Mesenteric fat pad (tissue), 1 donor: ENCODE measurements at regions not wholly inside any gene's neighbourhood (a gene's known extent, or its start where the extent isn't known, plus 50 kb on each side); places are given as distances from the start of the nearest gene placed in this dataset.

Source experiments
- DNase-seq: peaks from one replicate; pipeline ENCODE4 v3.0.0-alpha.2; 2020; ENCODE audit warnings: low spot score
- donor health status: DM: yes; HTN: yes; CAD: no.

DNA sequence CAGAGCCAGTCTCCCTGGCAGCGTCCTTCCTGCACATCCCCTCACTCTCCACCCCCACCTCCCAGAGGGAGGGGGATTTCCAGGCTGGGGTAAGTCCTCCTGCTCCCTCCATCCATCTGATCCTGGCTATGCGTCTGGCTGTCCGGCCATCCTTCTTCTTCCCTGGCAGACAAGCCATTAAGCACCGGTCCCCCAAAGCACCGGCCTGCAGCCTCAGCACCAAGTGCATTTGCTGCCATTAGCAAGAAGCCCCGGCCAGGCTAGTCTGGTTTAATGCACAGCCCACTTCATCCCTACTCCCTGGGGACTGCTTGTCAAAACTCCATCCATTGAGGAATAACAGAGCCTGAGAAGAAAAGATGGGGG is 208.7 kb upstream of the IER5L start:
- DNase-seq = no peak

DNA sequence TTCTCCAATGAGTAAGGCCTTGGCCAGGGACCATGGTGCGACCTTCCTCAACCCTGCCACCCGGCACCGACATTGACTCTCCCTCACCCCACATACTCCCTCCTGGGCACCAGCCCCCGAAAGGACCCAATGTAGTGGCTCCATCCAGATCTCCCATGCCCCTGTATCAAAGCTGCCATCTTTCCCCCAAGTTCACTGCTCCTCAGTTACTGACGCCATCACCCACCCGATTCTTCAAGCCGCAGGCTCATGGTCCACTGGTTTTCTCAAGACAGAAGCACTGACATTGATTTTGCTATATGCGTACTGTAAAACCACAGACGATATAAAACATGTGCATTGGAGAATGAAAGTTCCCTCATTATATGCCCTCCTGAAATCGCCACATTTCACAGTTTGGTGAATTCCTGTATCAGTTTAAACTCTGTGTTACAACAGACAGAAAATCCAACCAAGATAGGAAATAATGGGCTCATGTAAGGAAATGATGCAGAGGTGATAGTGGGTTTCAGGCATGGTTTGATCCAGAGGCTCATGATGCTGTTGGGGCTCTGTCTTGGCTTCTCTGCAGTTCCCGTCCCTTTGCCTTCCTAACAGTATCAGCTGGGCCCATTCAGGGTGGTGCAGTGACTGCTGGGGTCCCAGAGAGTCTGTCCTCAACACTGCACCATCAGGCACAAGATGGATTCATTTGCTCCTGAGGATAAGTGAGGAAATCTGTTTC is 207.3 kb upstream of the IER5L start:
- DNase-seq = no peak

- no peak for DNase-seq
Observed at GRCh38 chr9:129384491-129385210, 206.6 kb upstream of the IER5L start.

- DNase-seq = peak; percentile 94
Observed at GRCh38 chr9:129383561-129384490, 205.8 kb upstream of the IER5L start.

GRCh38 chr9:129383019-129383560 is 205.0 kb upstream of the IER5L start:
- DNase-seq = no peak

DNA sequence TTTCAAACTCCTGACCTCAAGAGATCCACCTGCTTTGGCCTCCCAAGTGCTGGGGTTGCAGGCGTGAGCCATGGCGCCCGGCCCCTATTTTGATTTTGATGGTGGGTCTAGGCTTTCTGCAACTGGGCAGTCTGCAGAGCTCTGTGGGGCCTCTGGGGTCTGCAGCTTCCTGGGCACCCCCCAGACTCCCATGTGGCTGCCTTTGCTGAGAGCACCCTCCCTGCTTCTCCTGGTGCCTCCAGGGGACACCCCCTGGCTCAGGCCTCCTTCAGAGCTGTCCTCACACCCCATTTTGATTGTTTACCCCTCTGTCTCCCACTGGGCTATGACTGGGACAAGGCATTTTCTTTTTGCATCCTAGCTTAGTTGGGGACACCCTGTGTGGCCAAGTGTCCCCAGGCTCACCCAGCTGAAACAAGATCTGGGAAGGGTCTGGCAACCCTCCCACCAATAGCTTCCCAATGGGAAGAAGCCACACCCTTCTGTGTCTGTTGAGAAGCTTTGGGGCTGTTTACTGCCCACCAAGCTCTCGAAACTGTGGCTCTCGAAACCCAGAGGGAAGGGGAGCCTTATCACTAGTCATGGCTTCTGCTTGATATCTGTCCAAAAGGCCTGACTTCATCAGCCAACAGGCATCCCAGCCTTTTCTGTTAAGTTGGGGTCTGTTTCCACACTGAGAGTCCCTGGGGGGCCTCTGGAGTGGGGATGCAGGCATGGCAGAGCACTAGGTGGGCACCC is 204.4 kb upstream of the IER5L start:
- no peak for DNase-seq

GRCh38 chr9:129381481-129381957 is 203.5 kb upstream of the IER5L start:
- no peak for DNase-seq

GRCh38 chr9:129380961-129381401 is 202.9 kb upstream of the IER5L start:
- DNase-seq = no peak

DNA sequence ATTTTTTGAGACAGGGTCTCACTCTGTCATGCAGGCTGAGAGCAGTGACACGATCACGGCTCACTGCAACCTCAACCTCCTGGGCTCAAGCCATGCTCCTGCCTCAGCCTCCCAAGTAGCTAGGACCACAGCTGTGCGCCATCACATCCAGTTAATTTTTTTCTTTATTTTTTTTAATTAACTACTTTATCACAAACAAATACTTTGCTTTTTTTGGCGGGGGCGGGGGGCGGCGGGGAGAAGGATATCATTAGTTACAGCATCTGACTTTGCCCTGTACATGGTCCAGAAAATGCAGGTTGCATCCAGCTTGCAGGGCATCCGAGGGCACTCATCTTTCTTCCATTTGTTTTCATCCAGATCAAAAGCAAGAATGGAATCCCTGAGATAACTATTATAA is 201.8 kb upstream of the IER5L start:
- DNase-seq = no peak

GRCh38 chr9:129379181-129379836 is 201.2 kb upstream of the IER5L start:
- no peak for DNase-seq

DNA sequence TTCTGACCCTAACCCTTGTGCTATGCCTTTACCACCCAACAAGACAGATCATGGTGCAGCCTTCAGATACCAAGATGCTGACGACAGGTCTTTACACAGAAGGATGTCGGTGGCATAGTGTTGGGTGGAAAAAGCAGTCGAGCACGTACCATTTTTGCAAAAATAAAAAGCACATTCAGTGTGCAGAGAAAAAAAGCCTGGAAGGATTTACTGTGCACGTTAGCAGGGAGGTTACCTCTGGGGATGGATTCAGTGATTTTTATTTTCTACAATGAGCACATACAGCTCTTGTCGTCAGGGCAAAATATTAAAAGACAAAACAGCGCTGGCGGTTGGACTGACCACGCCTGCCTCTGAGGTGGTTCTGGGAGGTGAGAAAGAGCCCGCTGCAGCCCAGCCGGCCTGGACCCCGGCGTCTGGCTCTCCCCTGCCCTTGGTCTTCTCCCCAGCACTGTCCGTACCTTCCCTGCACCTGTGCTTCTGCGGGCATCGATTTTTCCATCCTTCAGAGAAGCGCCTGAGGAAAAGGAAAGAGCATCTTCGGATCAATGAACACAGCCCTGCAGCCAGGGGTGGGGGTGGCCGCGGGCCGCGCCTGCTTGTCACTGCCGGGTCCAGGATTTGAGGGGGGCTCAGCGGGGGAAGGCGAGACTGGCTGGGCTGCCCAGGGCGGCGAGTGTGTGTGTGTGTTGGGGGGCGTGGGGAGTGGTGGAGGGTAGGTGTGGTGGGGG is 200.0 kb upstream of the IER5L start:
- no peak for DNase-seq

DNA sequence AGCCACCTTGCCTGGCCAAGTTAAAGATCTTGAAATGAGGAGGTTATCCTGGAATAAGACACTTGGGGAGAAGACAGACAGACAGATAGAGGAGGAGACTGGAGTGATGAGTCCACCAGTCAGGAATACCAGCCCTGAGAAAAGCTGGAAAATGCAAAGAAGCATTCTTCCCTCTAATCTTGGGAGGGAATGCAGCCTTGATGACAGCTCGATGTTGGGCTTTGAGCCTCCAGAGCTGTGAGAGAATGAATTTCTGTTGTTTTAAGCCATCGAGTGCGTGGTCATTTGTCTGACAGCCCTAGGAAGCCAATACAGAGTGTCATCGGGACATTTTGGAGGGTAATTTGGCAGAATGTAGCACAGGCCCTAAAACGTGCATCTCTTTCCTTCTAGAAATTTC is 199.1 kb upstream of the IER5L start:
- no peak for DNase-seq

DNA sequence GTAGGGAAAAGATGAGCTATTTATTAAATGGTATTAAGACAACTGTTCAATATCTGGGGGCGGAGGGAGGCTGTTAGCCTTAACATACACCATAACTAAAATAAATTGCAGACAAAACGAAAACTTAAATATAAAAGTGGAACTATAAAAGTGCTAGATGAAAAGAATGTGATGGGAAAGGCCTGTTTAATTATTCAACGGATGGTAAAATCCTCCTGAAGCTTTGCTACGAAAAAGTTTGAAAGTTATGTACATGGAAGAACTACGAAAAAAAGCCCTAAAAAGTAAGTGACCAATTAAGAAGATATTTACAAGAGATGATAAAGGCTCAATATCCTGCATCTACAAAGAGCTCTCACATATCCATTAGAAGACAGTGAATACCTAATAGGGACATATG is 197.8 kb upstream of the IER5L start:
- DNase-seq = no peak

DNA sequence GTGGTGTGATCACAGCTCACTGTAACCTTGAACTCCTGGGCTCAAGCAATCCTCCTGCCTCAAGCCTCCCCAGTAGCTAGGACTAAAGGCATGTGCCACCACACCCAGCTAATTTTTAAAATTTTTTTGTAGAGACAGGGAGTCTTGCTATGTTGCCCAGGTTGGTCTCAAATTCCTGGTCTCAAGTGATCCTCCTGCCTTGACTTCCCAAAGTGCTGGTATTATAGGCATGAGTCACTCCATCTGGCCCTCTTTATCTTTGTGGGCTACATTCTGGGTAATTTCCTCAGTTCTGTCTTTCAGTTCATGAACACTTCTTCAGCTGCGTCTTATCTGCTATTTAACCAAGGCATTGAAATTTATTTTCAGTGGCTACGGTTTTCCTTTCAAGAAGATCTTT is 196.6 kb upstream of the IER5L start:
- no peak for DNase-seq

DNA sequence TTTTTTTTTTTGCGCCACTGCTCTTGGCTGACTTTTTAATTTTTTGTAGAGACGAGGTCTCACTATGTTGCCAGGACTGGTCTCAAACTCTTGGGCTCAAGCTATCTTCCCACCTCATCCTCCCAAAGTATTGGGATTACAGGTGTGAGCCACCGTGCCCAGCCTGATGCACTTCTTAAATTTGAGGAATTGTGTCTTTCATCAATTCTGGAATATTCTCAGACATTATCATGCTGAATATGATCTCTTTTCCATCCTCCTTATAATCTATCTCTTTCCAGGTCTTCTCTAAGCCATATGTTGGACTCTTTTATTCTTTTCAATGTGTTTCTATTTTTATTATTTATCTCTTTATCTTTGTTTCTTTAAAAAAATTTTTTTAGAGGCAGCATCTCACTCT is 196.2 kb upstream of the IER5L start:
- DNase-seq = no peak

GRCh38 chr9:129373361-129373760 is 195.3 kb upstream of the IER5L start:
- DNase-seq = no peak

DNA sequence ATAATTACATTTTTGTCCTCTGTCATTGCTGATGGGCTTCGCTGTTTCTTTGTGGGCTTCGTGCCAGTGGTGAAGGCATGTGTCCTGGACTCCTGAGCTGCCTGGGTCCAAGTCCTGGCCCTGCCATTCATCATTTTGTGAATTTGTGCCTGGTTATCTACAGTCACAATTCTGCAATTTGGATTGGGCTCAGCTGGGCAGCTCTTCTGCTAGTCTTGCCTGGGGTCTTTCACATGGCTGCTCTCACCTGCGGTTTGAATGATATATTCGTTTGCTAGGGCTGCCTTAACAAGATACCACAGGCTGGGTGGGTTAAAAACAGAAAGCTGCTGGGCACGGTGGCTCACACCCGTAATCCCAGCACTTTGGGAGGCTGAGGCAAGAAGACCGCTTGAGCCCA is 192.7 kb upstream of the IER5L start:
- DNase-seq = no peak

DNA sequence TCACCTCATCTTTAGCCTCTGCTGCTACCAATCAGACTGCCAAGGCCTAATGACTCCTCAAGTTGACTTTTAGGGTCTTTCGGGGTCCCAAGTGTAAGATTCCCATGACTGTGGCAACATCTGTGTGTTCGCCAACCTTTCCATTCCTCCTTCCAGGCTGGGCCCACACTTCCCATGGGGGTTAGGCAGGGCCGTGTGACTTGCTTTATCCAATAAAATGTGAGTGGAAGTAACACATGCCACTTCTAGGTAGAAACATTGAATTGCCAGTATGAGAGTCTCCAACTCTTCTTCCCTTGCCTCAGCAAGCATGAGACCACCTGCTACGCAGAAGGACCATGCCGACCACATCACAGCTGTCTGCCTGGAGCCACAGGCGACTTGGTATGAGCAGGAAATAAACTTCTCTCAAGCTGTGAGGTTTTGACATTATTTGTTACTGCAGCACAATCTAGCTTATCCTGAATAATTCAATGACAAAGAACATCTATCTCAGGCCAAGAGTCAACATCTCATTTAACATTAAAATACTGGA is 190.4 kb upstream of the IER5L start:
- no peak for DNase-seq

DNA sequence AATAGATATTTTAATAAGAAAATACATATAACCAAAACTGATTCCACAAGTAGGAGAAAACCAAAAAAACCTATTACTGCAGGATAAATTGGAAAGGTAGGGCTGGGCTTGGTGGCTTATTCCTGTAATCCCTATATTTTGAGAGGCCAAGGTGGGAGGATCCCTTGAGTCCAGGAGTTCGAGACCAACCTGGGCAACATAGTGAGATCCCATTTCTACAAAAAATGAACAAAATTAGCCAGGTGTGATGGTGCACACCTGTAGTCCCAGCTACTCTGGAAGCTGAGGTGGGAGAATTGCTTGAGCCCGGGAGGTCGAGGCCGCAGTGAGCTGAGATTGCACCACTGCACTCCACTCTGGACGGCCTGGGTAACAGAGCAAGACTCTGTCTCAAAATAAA is 189.2 kb upstream of the IER5L start:
- no peak for DNase-seq
